NCI-H1048 (cell line): ENCODE measurements at regions not wholly inside any gene's neighbourhood (a gene's known extent, or its start where the extent isn't known, plus 50 kb on each side); places are given as distances from the start of the nearest gene placed in this dataset.
"Not testable (repeated sequence)": the region's sequence is repeated elsewhere in the genome, so short reads cannot be mapped to it uniquely, and the experiment has no call there.

ENCODE experiments used
- DNase-seq: peaks from one replicate; lab custom pipeline; 2025; lab: John Stamatoyannopoulos, UW

- DNase-seq: no peak
Measured at GRCh38 chr6:155589190-155589589, 133.6 kb upstream of the NOX3 start.

GRCh38 chr6:155587817-155588216 lies 132.2 kb upstream of the NOX3 start:
- DNase-seq: no peak

GRCh38 chr6:155586090-155586489 lies 130.5 kb upstream of the NOX3 start:
- no peak for DNase-seq

DNA sequence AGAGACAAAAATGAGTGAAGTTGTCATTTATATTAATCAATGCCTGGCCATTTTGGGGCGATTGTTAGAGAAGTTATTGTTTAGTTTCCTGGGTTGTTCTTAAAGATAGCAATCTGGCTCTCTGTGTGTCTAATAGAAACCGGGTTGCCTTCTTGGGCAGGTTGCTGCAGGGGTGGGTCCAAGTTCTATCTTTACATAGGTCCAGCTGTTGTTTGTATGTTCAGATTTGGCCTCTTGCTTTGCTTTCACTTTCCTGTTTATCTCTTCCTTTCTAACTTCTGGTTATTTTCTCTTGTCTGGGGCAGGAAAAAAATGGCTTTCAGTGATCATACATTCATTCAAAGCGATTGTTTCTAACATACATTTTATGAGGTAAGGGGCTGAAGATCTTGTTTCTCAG lies 128.4 kb upstream of the NOX3 start:
- DNase-seq: no peak

DNA sequence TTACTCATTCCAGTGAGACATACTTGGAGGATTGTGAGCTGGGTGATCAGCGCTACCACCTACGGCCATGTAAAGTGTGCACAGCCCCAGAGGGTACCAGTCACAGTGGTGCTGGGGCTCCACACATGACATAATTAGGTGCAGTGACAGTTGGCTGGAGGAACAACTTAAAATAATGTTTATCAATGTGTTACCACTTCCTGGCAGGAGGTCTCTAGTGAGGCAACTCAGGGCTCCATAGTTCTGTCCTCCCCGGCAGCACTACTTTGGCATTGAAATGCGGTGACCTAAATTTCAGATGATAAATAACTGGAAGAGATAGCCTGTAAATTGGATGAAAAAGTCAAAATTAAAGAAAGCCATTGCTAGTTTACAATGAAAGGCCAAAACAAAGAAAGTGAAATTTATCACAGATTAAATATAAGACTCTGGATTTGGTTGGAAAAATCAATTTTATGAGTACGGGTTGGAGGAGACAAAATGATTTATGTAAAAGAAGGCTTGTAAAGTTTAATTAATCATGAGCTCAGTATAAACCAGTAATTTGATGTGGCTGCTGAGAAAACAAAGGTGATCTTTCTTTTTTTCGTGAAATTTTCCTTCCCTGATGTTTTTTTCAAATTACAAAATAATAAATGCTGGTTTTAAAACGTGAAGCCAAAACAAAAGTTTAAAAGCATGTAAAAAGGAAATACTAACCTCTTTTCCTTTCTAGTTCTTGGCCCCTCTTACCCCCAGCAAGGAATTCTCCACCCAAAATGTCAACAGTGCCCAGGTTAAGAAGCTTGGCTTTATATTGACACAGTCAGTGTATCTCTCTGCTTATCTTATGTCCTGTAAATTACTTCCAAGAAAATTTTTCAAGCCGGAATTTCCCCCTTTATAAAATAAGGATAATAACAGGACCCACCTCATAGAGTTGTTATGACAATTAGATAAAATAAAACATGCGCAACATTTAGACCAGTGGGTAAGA lies 126.7 kb upstream of the NOX3 start:
- DNase-seq: no peak

DNA sequence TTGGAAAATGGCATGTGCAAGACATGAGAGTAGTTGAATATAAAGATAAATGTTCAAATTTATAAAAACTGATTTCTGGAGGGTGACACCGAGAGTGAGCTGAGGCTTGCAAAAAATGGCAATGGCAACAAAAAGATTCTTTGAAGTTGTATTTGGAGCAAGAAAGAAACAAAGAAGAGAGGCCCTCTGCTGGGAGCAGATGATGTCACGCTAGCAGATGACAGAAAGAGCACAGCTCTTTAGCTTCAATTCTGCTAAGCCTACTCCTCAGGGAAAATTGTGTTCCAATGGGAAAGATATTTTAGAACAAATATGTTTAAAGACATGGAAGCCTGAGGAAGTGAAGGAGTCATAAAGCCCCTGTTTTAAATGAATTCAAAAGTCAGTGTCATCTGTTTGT lies 125.3 kb upstream of the NOX3 start:
- DNase-seq: no peak

GRCh38 chr6:155578251-155578650 lies 122.6 kb upstream of the NOX3 start:
- no peak for DNase-seq

GRCh38 chr6:155561966-155562364 lies 106.3 kb upstream of the NOX3 start:
- no peak for DNase-seq

DNA sequence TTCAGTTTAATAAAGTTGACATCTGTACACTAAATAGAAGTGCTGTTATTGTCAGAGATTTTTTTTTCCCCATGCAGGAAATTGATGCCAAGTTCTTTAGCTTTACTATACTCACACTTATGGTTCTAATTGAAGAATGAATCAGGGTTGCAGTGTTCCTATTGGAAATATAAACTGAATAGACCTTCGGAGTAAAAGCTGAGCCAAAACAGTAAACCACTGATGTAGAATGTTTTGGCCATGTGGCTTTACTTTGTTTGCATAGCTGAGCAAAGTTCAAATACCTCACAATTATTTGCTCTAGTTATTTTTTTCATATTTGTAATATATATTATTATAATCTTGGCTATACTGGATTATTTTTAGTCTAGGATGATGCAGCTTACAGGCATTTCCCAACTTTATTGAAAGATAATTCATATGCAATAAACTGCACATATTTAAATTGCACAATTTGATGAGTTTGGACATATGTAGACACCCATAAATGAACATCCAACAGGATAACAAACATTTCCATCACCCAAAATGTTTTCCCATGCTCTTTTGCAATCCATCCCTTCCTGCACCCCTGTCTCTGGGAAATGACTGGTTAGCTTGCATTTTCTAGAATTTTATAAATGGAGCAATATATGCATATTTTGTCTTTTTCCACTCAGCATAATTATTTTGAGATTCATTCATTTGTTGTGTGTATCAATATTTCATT lies 105.8 kb upstream of the NOX3 start:
- no peak for DNase-seq

GRCh38 chr6:155549928-155550327 lies 94.3 kb upstream of the NOX3 start:
- DNase-seq: no peak

DNA sequence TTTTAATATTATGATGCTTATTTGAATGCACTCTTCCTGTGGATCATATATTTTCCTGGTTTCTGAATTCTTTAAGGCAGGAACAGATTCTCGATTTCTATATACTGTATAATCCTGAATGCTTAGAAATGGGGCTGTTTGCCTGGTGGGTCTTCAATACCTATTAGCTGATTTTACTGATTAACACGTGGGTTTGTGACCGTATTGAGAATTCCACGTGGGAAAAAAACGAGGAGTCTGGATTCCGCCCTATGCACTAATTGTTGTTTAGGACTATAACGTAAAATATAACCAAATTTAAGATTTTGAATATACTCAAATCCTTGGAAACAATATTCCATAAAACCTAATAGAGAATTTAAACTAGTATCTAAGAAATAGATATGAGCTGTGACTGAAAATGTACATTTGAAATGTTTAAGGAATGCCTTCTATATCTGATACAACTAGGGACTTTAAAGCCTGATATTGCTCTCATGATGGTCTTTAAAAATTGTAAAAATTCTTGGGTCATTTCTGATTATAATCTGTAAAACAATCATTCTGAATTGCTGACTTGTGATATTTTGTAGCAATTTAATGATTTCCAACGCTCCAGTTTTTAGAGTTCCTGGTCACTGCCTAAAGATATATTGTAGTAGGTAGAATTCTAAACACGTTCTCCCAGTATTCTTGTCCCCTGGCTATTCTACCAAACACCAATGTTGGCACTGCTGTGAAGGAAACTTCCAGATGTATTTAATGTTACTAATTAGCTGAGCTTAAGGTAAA lies 93.6 kb upstream of the NOX3 start:
- DNase-seq: no peak

GRCh38 chr6:155548576-155548975 lies 92.9 kb upstream of the NOX3 start:
- DNase-seq: no peak

- no peak for DNase-seq
Measured at GRCh38 chr6:155544677-155545076, 89.0 kb upstream of the NOX3 start.

DNA sequence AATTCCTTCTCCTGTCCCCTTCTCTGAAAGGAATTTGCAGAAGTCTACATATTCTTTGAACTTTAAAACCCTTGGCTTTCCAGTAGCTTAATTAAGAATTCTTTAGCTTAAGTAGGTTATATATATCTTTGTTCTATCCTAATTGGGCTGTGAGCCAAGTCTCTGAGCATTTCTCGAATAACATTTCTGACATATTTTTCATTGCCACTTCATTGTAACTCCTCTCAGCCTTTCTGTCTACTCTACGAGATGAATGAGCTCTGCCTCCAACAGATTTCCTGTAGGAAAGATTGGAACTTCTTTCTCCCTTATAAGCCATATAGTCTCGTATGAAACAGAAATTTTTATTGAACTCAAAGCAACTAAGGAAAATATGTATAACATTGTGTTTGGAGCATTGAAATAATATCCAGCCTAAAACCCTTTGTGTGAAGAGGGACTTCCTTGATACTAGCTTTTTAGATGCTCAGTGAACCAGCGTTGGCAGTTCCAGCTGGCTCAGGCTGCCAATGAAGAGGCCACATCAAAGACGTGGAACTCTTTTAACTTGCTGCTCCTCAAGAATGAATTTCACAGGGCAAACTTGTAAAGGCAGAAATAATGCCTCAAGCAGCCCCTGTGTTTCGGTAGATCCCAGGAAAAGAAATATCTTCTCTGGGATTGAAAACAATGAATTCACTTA lies 87.7 kb upstream of the NOX3 start:
- no peak for DNase-seq

- no peak for DNase-seq
Measured at GRCh38 chr6:155542036-155542435, 86.4 kb upstream of the NOX3 start.

DNA sequence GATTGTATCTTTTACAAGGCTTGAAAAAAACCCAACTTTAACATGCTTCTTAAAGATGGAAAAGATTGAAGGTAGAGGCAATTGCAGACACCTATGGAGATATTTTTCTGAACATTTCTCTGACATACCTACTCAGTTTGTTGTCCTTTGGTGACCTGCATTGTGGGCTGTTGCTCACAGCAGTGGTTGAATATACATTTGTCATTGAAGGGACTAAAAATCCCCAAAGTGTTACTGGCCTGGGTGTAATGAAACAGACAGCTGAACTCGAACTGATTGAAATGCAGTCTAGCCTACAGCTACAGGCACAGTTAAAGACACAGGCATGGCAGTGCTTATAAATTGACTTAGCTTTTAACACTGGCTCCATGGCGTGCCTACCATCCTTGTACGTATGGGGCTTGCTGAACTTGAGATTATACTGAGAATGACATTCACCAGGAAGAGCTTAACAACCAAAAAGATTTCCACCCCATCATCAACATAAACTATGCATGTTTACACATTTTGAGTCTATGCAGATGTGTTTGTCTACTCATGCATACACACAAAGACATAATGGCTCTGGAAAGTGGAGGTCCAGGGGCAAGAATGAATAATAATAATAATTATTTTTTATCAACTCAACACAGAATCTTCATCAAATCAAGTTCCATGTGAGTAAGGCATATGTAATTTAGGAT lies 83.2 kb upstream of the NOX3 start:
- DNase-seq: no peak

GRCh38 chr6:155534678-155535077 lies 79.0 kb upstream of the NOX3 start:
- no peak for DNase-seq

GRCh38 chr6:155530219-155530834 lies 74.7 kb upstream of the NOX3 start:
- no peak for DNase-seq

GRCh38 chr6:155529814-155530213 lies 74.2 kb upstream of the NOX3 start:
- DNase-seq: not testable (repeated sequence)

DNA sequence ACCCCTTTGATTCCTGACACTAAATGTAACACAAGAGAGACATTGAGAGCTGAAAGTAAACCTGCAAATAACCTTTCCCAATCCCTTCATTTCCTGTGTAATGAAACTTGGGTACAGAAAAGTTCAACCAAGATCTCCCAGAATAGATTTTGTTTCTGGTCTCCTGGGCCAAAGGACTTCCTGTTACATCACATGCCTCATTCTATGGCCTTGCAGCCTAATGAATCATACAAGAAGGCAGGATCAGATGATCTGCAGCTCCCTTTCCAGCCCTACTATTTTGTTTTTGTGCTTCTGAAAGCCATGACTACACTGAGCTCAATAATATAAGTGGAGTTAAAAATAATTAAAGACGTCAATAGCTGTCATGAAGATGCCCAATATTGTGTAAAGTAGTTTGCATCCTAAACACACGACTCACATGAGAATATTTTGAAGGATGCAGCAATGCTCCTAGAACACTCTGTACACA lies 73.4 kb upstream of the NOX3 start:
- DNase-seq: no peak

- DNase-seq: no peak
Measured at GRCh38 chr6:155528335-155528734, 72.7 kb upstream of the NOX3 start.
